ENCODE measurements at regions not wholly inside any gene's neighbourhood (a gene's known extent, or its start where the extent isn't known, plus 50 kb on each side); places are given as distances from the start of the nearest gene placed in this dataset.
A peak's percentile ranks its signal among the peaks of the same experiment; 100 is the strongest.
"Not testable (repeated sequence)": the region's sequence is repeated elsewhere in the genome, so short reads cannot be mapped to it uniquely, and the experiment has no call there.

DNA sequence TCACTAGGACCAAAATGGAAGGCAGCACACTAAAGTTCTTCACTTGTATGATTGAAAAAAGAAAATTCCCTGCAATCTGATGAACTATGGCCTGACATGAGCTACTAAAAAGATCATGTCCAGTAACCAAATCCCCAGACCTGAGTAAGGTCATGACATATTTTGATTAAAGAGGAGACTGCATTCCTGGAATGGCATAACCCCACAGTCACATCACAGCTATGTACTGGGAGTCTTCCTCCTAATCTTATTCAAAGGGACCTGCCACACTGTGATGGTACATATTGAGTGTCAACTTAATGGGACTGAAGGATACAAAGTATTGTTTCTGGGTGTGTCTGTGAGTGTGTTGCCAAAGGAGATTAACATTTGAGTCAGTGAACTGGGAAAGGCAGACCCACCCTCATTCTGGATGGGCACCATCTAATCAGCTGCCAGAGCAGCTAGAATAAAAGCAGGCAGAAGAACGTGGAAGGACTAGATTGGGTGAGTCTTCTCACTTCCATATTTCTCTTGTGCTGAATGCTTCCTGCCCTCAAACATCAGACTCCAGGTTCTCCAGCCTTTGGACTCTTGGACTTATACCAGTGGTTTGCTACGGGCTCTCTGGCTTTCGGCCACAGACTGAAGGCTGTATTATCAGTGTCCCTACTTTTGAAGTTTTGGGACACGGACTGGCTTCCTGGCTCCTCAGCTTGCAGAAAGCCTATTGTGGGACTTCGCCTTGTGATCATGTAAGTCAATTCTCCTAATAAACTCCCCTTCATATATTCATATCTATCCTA lies 345.0 kb downstream of the TMEM38B start:
- Histone ChIP-seq H3K4me2 (ENCODE audit: insufficient read depth, insufficient read length, low read length) (no peak overlapping the region), H2BK120ac (ENCODE audit: low read depth, low read length, poor library complexity, severe bottlenecking) (no peak overlapping the region), H4K91ac (ENCODE audit: insufficient read length, low read depth, low read length) (no peak overlapping the region), H2AK5ac (ENCODE audit: insufficient read length, low read length) (peak overlapping the region; percentile 59), H2BK12ac (ENCODE audit: insufficient read length, low read depth, low read length) (no peak overlapping the region), H2BK5ac (ENCODE audit: insufficient read length, low read length) (no peak overlapping the region), H3K4me1 (ENCODE audit: insufficient read depth, low read length) (peaks cover 6% of the 10 kb centered on the region; the same call in 1 of the 2 replicates), H3K4ac (ENCODE audit: low read depth, low read length) (no peak overlapping the region), H2AFZ (ENCODE audit: low read length) (no peak overlapping the region), H3K23ac (ENCODE audit: insufficient read length, low read depth, low read length) (no peak overlapping the region), H2BK15ac (ENCODE audit: low read depth, low read length) (no peak overlapping the region), H4K5ac (ENCODE audit: insufficient read length, low read depth, low read length) (no peak overlapping the region), H3K27me3 (ENCODE audit: insufficient read depth, low read length) (no peaks in the 10 kb centered on the region), H3K18ac (ENCODE audit: insufficient read length, low read depth, low read length) (no peak overlapping the region), H3K79me1 (ENCODE audit: insufficient read depth, low read depth, low read length, poor library complexity, severe bottlenecking) (no peaks in the 10 kb centered on the region), H3K14ac (ENCODE audit: insufficient read depth, low read length) (no peak overlapping the region), H3T11ph (ENCODE audit: low read length) (no peak overlapping the region), H3K9ac (ENCODE audit: extremely low read depth, insufficient read length, low read length) (no peak overlapping the region), H4K20me1 (ENCODE audit: control insufficient read depth, insufficient read depth, insufficient read length) (no peaks in the 10 kb centered on the region), H3K23me2 (ENCODE audit: insufficient read length, low read depth, low read length, poor library complexity, severe bottlenecking) (no peaks in the 10 kb centered on the region), H3K56ac (ENCODE audit: insufficient read length, low read depth, low read length) (no peak overlapping the region), H3K27ac (ENCODE audit: insufficient read length, low read depth, low read length) (no peak overlapping the region), H3K9me3 (ENCODE audit: control insufficient read depth, low read depth, low read length) (no peaks in the 10 kb centered on the region), H3K79me2 (ENCODE audit: insufficient read depth, low read length) (no peaks in the 10 kb centered on the region), H2BK20ac (ENCODE audit: low read depth, low read length, poor library complexity, severe bottlenecking) (no peak overlapping the region), H4K8ac (replicated peaks; ENCODE audit: insufficient read length, low read depth, low read length) (no peak overlapping the region)
- TF ChIP-seq, protein P1, sequence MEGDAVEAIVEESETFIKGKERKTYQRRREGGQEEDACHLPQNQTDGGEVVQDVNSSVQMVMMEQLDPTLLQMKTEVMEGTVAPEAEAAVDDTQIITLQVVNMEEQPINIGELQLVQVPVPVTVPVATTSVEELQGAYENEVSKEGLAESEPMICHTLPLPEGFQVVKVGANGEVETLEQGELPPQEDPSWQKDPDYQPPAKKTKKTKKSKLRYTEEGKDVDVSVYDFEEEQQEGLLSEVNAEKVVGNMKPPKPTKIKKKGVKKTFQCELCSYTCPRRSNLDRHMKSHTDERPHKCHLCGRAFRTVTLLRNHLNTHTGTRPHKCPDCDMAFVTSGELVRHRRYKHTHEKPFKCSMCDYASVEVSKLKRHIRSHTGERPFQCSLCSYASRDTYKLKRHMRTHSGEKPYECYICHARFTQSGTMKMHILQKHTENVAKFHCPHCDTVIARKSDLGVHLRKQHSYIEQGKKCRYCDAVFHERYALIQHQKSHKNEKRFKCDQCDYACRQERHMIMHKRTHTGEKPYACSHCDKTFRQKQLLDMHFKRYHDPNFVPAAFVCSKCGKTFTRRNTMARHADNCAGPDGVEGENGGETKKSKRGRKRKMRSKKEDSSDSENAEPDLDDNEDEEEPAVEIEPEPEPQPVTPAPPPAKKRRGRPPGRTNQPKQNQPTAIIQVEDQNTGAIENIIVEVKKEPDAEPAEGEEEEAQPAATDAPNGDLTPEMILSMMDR (conservative IDR thresholded peaks at IDR 0.05) = no peak
- H3K9me3 Mint-ChIP-seq = peaks cover 0 to 6% of the 10 kb centered on the region in 2 experiments; a peak in 2 of 5 replicates
- no peaks in the 10 kb centered on the region for H3K27me3 Mint-ChIP-seq (ENCODE audit: low read depth)
- peaks cover 22 to 27% of the 10 kb centered on the region in 2 experiments for H3K4me1 Mint-ChIP-seq
- peaks cover 2 to 5% (median 2%) of the 10 kb centered on the region in 3 experiments; a peak in 4 of 7 replicates for H3K36me3 Mint-ChIP-seq (ENCODE audit: insufficient read depth in 1 of 3, low read depth in 3 of 3)
- no CpG with 5 or more reads among the region's 5 CpGs for WGBS (ENCODE audit: extremely low coverage, insufficient read length, low lambda C conversion rate)
- peak overlapping the region in 2 of 3 experiments; percentile 2 to 44; a peak in 3 of 7 replicates for H3K27ac Mint-ChIP-seq
- no peak overlapping the region for H3K4me3 Mint-ChIP-seq
- no peak for DNase-seq

- not testable (repeated sequence) for H3K56ac ChIP-seq (ENCODE audit: insufficient read length, low read depth, low read length); H3K36me3 Mint-ChIP-seq (ENCODE audit: insufficient read depth in 1 of 3, low read depth in 3 of 3); H3K27ac ChIP-seq (ENCODE audit: insufficient read length, low read depth, low read length); H3K9ac ChIP-seq (ENCODE audit: extremely low read depth, insufficient read length, low read length); H2BK12ac ChIP-seq (ENCODE audit: insufficient read length, low read depth, low read length); H3K79me1 ChIP-seq (ENCODE audit: insufficient read depth, low read depth, low read length, poor library complexity, severe bottlenecking); H3K9me3 Mint-ChIP-seq; H3K18ac ChIP-seq (ENCODE audit: insufficient read length, low read depth, low read length); H2BK20ac ChIP-seq (ENCODE audit: low read depth, low read length, poor library complexity, severe bottlenecking); H3K23me2 ChIP-seq (ENCODE audit: insufficient read length, low read depth, low read length, poor library complexity, severe bottlenecking); H3K14ac ChIP-seq (ENCODE audit: insufficient read depth, low read length); H3K4me2 ChIP-seq (ENCODE audit: insufficient read depth, insufficient read length, low read length); H3K27me3 Mint-ChIP-seq (ENCODE audit: low read depth); H2BK120ac ChIP-seq (ENCODE audit: low read depth, low read length, poor library complexity, severe bottlenecking); H4K91ac ChIP-seq (ENCODE audit: insufficient read length, low read depth, low read length); H3K4me1 ChIP-seq (ENCODE audit: insufficient read depth, low read length); H3K27ac Mint-ChIP-seq; H2BK5ac ChIP-seq (ENCODE audit: insufficient read length, low read length); H2AK5ac ChIP-seq (ENCODE audit: insufficient read length, low read length); DNase-seq; H3T11ph ChIP-seq (ENCODE audit: low read length); H2BK15ac ChIP-seq (ENCODE audit: low read depth, low read length); H4K8ac ChIP-seq (replicated peaks; ENCODE audit: insufficient read length, low read depth, low read length); H3K23ac ChIP-seq (ENCODE audit: insufficient read length, low read depth, low read length); H3K4ac ChIP-seq (ENCODE audit: low read depth, low read length); H4K5ac ChIP-seq (ENCODE audit: insufficient read length, low read depth, low read length); H3K79me2 ChIP-seq (ENCODE audit: insufficient read depth, low read length); H3K27me3 ChIP-seq (ENCODE audit: insufficient read depth, low read length); H2AFZ ChIP-seq (ENCODE audit: low read length); H3K9me3 ChIP-seq (ENCODE audit: control insufficient read depth, low read depth, low read length); H3K4me3 Mint-ChIP-seq; H4K20me1 ChIP-seq (ENCODE audit: control insufficient read depth, insufficient read depth, insufficient read length)
- no CpG with 5 or more reads among the region's 1 CpG for WGBS (ENCODE audit: extremely low coverage, insufficient read length, low lambda C conversion rate)
- H3K4me1 Mint-ChIP-seq = peaks cover 22 to 24% of the 10 kb centered on the region in 2 experiments
Observed at GRCh38 chr9:106041920-106042319, 347.6 kb downstream of the TMEM38B start.

Data from H9 (cell line).